HEK293 (cell line): ENCODE measurements at regions not wholly inside any gene's neighbourhood (a gene's known extent, or its start where the extent isn't known, plus 50 kb on each side); places are given as distances from the start of the nearest gene placed in this dataset.

Experiments
- CTCF ChIA-PET: fragments of 350-600 bp; formaldehyde crosslinking; extraction: SDS; loops from one replicate; lab custom pipeline; 2021; ENCODE audit warnings: antibody characterized with exemption; lab: Yijun Ruan, JAX
- POLR2A ChIA-PET: fragments of 300-600 bp; formaldehyde crosslinking; extraction: SDS; loops from one replicate; lab custom pipeline; 2020; ENCODE audit warnings: antibody characterized with exemption, inconsistent platforms; lab: Yijun Ruan, JAX
- H3K27ac ChIP-seq: fragments of 200-500 bp; sonication (Bioruptor generic); 2 replicates; pipeline ENCODE4 v1.5.1; 2014; ENCODE audit warnings: low read depth, low read length, control low read depth, inconsistent platforms; ENCODE audit errors: extremely low read depth
- H3K36me3 ChIP-seq, 2 experiments: fragments of 200-500 bp in 1 of 2; sonication (Bioruptor generic) in 1 of 2; 1 replicate in 1 of 2; 2 replicates in 1 of 2; pipeline ENCODE4 v1.5.1; 2014 to 2017; ENCODE audit warnings: inconsistent platforms in 2 of 2, low read length in 2 of 2; ENCODE audit not compliant: control insufficient read depth in 2 of 2, insufficient read depth in 1 of 2
- H3K4me1 ChIP-seq: fragments of 200-500 bp; sonication (Bioruptor generic); 2 replicates; pipeline ENCODE4 v1.5.1; 2014; ENCODE audit warnings: mild to moderate bottlenecking, low read length, inconsistent platforms; ENCODE audit not compliant: control insufficient read depth, insufficient read depth
- H3K4me3 ChIP-seq: 2 replicates; pipeline ENCODE4 v1.5.1; 2011; ENCODE audit warnings: low read depth, mild to moderate bottlenecking, control low read depth, low read length, moderate library complexity
- H3K9me3 ChIP-seq: fragments of 200-500 bp; sonication (Bioruptor generic); 2 replicates; pipeline ENCODE4 v1.5.1; 2014; ENCODE audit warnings: low read depth, low read length, inconsistent platforms; ENCODE audit not compliant: control insufficient read depth, insufficient read depth
- IKZF3 ChIP-seq: fragments of 450-650 bp; IDR thresholded peaks from 2 replicates; pipeline ENCODE4 v1.5.0; 2018; ENCODE audit warnings: missing biosample characterization, mild to moderate bottlenecking, missing genetic modification characterization, moderate library complexity
- SALL2 ChIP-seq: fragments of 450-650 bp; formaldehyde crosslinking; IDR thresholded peaks from 2 replicates; pipeline ENCODE4 v1.5.0; 2017; ENCODE audit warnings: missing biosample characterization, mild to moderate bottlenecking, missing genetic modification characterization, borderline replicate concordance
- SP3 ChIP-seq: fragments of 450-650 bp; formaldehyde crosslinking; IDR thresholded peaks from 2 replicates; pipeline ENCODE4 v1.5.1; 2016; ENCODE audit warnings: missing biosample characterization, missing genetic modification characterization
- ZBTB20 ChIP-seq: fragments of 450-650 bp; formaldehyde crosslinking; IDR thresholded peaks from 2 replicates; pipeline ENCODE4 v1.5.1; 2016; ENCODE audit warnings: missing biosample characterization, missing genetic modification characterization
- ZBTB48 ChIP-seq: fragments of 450-650 bp; formaldehyde crosslinking; IDR thresholded peaks from 2 replicates; pipeline ENCODE4 v1.5.1; 2016; ENCODE audit warnings: missing biosample characterization, missing genetic modification characterization
- ZNF280C ChIP-seq: fragments of 450-650 bp; formaldehyde crosslinking; IDR thresholded peaks from 2 replicates; pipeline ENCODE4 v1.5.1; 2016; ENCODE audit warnings: missing biosample characterization, missing genetic modification characterization
- ZNF335 ChIP-seq: fragments of 450-650 bp; formaldehyde crosslinking; conservative IDR thresholded peaks from 2 replicates; pipeline ENCODE4 v1.5.1; 2016; ENCODE audit warnings: missing biosample characterization, missing genetic modification characterization
- ZNF362 ChIP-seq: fragments of 450-650 bp; formaldehyde crosslinking; IDR thresholded peaks from 2 replicates; pipeline ENCODE4 v1.5.1; 2016; ENCODE audit warnings: missing biosample characterization, missing genetic modification characterization
- ZNF514 ChIP-seq: fragments of 450-650 bp; formaldehyde crosslinking; IDR thresholded peaks from 2 replicates; pipeline ENCODE4 v1.5.1; 2016; ENCODE audit warnings: missing biosample characterization, missing genetic modification characterization
- ZNF518A ChIP-seq: fragments of 450-650 bp; formaldehyde crosslinking; conservative IDR thresholded peaks from 2 replicates; pipeline ENCODE4 v1.5.1; 2016; ENCODE audit warnings: low read depth, missing biosample characterization, missing genetic modification characterization
- ZNF560 ChIP-seq: fragments of 450-650 bp; formaldehyde crosslinking; IDR thresholded peaks from 2 replicates; pipeline ENCODE4 v1.5.1; 2017; ENCODE audit warnings: missing biosample characterization, missing genetic modification characterization, borderline replicate concordance
- ZNF658 ChIP-seq: fragments of 450-650 bp; formaldehyde crosslinking; IDR thresholded peaks from 2 replicates; pipeline ENCODE4; 2016; ENCODE audit warnings: missing biosample characterization, missing genetic modification characterization
- ZNF660 ChIP-seq: fragments of 450-650 bp; IDR thresholded peaks from 2 replicates; pipeline ENCODE4 v1.5.1; 2018; ENCODE audit warnings: missing biosample characterization, mild to moderate bottlenecking, missing genetic modification characterization
- TF ChIP-seq, protein P1 (sequence below): fragments of 450-650 bp; formaldehyde crosslinking; IDR thresholded peaks from 2 replicates; pipeline ENCODE4 v1.5.1; 2016; ENCODE audit warnings: missing biosample characterization, missing genetic modification characterization

DNA sequence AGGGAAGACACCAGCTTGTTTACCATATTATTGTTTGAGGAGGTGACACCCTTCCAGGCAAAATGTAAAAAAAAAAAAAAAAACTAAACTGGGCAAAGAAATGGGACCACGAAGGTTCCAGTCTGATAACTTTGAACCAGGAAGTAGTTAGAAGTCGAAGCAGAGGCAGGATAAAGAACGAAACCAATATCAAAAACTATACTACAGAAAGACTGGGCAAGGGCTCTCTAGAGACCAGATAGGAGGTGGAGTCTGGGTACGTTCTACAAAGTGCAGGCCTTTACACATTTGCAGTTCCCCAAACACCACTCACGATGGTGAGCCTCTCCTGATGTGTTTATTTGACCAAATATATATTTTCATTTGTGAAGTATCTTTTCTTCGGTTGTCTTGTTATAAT lies 125.7 kb upstream of the CDK1 start (continued):
- TF ChIP-seq ZNF518A (no peak), IKZF3 (no peak), ZNF660 (no peak)

DNA sequence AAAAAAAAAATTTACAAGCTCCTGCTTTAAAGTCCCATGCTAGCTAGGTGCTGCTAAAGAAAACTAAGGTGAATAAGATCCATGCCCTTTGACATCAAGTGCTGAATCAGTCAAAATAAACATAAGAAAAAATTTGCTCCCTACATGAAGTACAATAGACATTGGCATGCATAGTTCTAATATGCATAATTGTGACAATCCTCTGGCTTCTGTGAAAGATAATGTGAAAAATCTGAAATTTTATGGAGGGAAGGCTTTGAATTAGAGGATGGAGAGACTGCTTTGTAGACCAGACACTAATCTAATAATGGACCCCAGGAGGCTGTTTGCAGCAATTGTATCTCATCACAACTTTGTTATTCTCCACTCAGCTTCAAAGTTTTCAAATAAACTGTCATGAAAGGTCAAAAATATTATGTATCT lies 127.9 kb upstream of the CDK1 start:
- Histone ChIP-seq H3K36me3 (no peaks in the 10 kb centered on the region), H3K4me1 (no peaks in the 10 kb centered on the region), H3K27ac (no peak overlapping the region), H3K9me3 (no peaks in the 10 kb centered on the region), H3K4me3 (no peak overlapping the region)
- TF ChIP-seq ZNF362 (tag by site-specific recombination) (0 out of 2 replicates have a peak, but pooled peaks have one; percentile 55), ZNF658 (no peak), SALL2 (tag by site-specific recombination) (no peak), ZNF280C (tag by site-specific recombination) (no peak)
- ChIA-PET POLR2A (no interaction called here), CTCF (interaction anchor here (0.5 to 8.2 kb wide), 6 partner anchors 75 to 1574 kb away, joined by 3 to 105 read pairs (median 4); no protein-coding TSS in a partner anchor)

DNA sequence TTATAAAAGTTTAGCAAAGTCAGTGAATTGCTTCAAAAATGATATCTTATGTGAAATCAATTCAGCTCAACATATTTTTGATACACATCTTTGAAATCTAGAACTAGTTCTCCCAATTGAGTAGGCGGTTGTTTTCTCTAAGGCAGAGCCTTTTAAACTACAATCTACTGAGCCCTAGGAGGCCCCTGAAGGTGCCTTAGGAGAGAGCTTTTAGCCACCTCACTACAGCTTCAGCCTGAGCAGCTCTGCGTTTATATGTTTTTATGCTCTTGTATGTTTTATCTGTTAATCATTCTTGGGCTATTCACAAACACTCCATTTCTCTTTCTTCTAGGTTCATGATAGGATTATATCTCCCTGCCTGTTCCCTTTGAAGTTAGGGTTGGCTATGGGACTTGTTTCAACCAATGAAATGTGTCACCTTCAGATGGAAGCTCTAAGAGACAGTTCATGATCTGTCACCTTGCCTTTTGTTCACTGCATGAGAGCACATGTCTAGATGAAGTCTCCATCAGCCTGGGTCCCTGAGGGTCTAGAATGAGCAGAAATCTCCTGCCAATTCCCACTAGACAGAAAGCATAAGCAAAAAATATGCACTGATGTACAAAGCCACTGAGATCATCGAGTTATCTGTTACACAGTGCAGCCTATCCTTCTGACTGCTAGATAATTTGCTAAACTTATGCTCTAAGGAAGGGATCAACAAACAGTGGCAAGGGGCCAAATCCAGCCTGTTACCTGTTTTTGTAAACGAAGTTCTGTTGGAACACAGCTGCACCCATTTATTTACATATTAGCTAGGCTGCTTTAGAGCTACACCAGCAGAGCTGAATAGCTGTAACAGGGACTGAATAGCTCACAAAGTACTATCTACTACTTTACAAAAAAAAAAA lies 128.5 kb upstream of the CDK1 start:
- H3K4me1 ChIP-seq, result no peaks in the 10 kb centered on the region
- H3K27ac ChIP-seq, result no peak overlapping the region
- ChIA-PET POLR2A (interaction anchor here (0.8 kb wide), 1 partner anchor 119 kb away, joined by 4 read pairs; no protein-coding TSS in a partner anchor), CTCF (interaction anchor here (0.5 to 8.2 kb wide), 10 partner anchors 15 to 1573 kb away, joined by 3 to 105 read pairs (median 3); no protein-coding TSS in a partner anchor)
- TF ChIP-seq ZNF335 (tag by site-specific recombination) (peak; percentile 74), SP3 (tag by site-specific recombination) (no peak), ZNF514 (tag by site-specific recombination) (no peak), ZBTB48 (tag by site-specific recombination) (peak; percentile 53; the same call in 1 of the 2 replicates), ZNF560 (no peak), ZBTB20 (tag by site-specific recombination) (peak; percentile 57; the same call in 1 of the 2 replicates)
- TF ChIP-seq, protein P1, sequence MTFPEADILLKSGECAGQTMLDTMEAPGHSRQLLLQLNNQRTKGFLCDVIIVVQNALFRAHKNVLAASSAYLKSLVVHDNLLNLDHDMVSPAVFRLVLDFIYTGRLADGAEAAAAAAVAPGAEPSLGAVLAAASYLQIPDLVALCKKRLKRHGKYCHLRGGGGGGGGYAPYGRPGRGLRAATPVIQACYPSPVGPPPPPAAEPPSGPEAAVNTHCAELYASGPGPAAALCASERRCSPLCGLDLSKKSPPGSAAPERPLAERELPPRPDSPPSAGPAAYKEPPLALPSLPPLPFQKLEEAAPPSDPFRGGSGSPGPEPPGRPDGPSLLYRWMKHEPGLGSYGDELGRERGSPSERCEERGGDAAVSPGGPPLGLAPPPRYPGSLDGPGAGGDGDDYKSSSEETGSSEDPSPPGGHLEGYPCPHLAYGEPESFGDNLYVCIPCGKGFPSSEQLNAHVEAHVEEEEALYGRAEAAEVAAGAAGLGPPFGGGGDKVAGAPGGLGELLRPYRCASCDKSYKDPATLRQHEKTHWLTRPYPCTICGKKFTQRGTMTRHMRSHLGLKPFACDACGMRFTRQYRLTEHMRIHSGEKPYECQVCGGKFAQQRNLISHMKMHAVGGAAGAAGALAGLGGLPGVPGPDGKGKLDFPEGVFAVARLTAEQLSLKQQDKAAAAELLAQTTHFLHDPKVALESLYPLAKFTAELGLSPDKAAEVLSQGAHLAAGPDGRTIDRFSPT (tag by site-specific recombination), result no peak
- H3K9me3 ChIP-seq, result no peaks in the 10 kb centered on the region
- H3K36me3 ChIP-seq, result no peaks in the 10 kb centered on the region
- H3K4me3 ChIP-seq, result no peak overlapping the region
